ENCODE measurements at regions not wholly inside any gene's neighbourhood (a gene's known extent, or its start where the extent isn't known, plus 50 kb on each side); places are given as distances from the start of the nearest gene placed in this dataset.

GRCh38 chr4:181710143-181710542 is 533.1 kb upstream of the TENM3 start:
- Mint-ChIP-seq H3K9me3 (ENCODE audit: unreplicated experiment) (peaks cover 12% of the 10 kb centered on the region), H3K27ac (ENCODE audit: unreplicated experiment) (no peak overlapping the region), H3K36me3 (ENCODE audit: unreplicated experiment) (no peaks in the 10 kb centered on the region), H3K4me3 (ENCODE audit: unreplicated experiment) (no peak overlapping the region), H3K4me1 (ENCODE audit: unreplicated experiment) (no peaks in the 10 kb centered on the region), H3K27me3 (ENCODE audit: unreplicated experiment) (no peaks in the 10 kb centered on the region)
- no peak for TF ChIP-seq CTCF (IDR thresholded peaks at IDR 0.05)
- no peak for DNase-seq (ENCODE audit: extremely low spot score, unreplicated experiment)

- Mint-ChIP-seq H3K9me3 (ENCODE audit: unreplicated experiment) (peaks cover 12% of the 10 kb centered on the region), H3K27me3 (ENCODE audit: unreplicated experiment) (no peaks in the 10 kb centered on the region), H3K36me3 (ENCODE audit: unreplicated experiment) (no peaks in the 10 kb centered on the region), H3K4me1 (ENCODE audit: unreplicated experiment) (no peaks in the 10 kb centered on the region), H3K27ac (ENCODE audit: unreplicated experiment) (no peak overlapping the region), H3K4me3 (ENCODE audit: unreplicated experiment) (no peak overlapping the region)
- no peak for DNase-seq (ENCODE audit: extremely low spot score, unreplicated experiment)
- no peak for TF ChIP-seq CTCF (IDR thresholded peaks at IDR 0.05)
Observed at GRCh38 chr4:181711387-181711786, 531.8 kb upstream of the TENM3 start.

GRCh38 chr4:181728305-181728966 is 514.8 kb upstream of the TENM3 start:
- Mint-ChIP-seq H3K27me3 (ENCODE audit: unreplicated experiment) (no peaks in the 10 kb centered on the region), H3K9me3 (ENCODE audit: unreplicated experiment) (peaks cover 17% of the 10 kb centered on the region), H3K4me3 (ENCODE audit: unreplicated experiment) (no peak overlapping the region), H3K36me3 (ENCODE audit: unreplicated experiment) (peaks cover 3% of the 10 kb centered on the region), H3K27ac (ENCODE audit: unreplicated experiment) (no peak overlapping the region), H3K4me1 (ENCODE audit: unreplicated experiment) (peaks cover 7% of the 10 kb centered on the region)
- no peak for TF ChIP-seq CTCF (IDR thresholded peaks at IDR 0.05)
- DNase-seq (ENCODE audit: extremely low spot score, unreplicated experiment), result no peak

- no peak for DNase-seq (ENCODE audit: extremely low spot score, unreplicated experiment)
- Mint-ChIP-seq H3K4me3 (ENCODE audit: unreplicated experiment) (no peak overlapping the region), H3K36me3 (ENCODE audit: unreplicated experiment) (no peaks in the 10 kb centered on the region), H3K4me1 (ENCODE audit: unreplicated experiment) (peaks cover 7% of the 10 kb centered on the region), H3K27ac (ENCODE audit: unreplicated experiment) (no peak overlapping the region), H3K27me3 (ENCODE audit: unreplicated experiment) (no peaks in the 10 kb centered on the region), H3K9me3 (ENCODE audit: unreplicated experiment) (peaks cover 4% of the 10 kb centered on the region)
- no peak for TF ChIP-seq CTCF (IDR thresholded peaks at IDR 0.05)
Observed at GRCh38 chr4:181731900-181732299, 511.3 kb upstream of the TENM3 start.

- no peak for DNase-seq (ENCODE audit: extremely low spot score, unreplicated experiment)
- Mint-ChIP-seq H3K9me3 (ENCODE audit: unreplicated experiment) (no peaks in the 10 kb centered on the region), H3K4me1 (ENCODE audit: unreplicated experiment) (peaks cover 3% of the 10 kb centered on the region), H3K27ac (ENCODE audit: unreplicated experiment) (no peak overlapping the region), H3K27me3 (ENCODE audit: unreplicated experiment) (no peaks in the 10 kb centered on the region), H3K4me3 (ENCODE audit: unreplicated experiment) (no peak overlapping the region), H3K36me3 (ENCODE audit: unreplicated experiment) (no peaks in the 10 kb centered on the region)
- no peak for TF ChIP-seq CTCF (IDR thresholded peaks at IDR 0.05)
Observed at GRCh38 chr4:181737744-181738143, 505.5 kb upstream of the TENM3 start.

All from osteocyte (in vitro differentiated cells).